MV-4-11 (cell line): ENCODE measurements at regions not wholly inside any gene's neighbourhood (a gene's known extent, or its start where the extent isn't known, plus 50 kb on each side); places are given as distances from the start of the nearest gene placed in this dataset.
"Not testable (repeated sequence)": the region's sequence is repeated elsewhere in the genome, so short reads cannot be mapped to it uniquely, and the experiment has no call there.

Experiments
- DNase-seq: peaks from one replicate; lab custom pipeline; 2025; lab: John Stamatoyannopoulos, UW

DNA sequence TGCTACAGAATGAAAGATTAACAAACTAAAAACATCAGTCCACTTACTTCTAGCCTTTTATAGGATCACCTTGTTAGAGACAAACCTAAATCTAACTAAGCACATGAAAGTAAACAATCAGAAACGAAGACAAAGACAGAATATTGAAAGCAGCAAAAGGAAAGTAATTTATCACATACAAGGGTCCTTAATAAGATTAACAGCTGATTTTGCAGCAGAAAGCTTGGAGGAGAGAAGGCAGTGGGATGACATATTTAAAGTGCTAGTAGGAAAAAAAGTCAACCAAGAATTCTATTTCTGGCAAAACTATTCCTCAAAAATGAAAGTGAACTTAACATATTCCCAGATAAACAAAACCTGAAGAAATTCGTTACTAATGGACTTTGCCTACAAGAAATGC is 286.4 kb downstream of the RWDD3 start:
- DNase-seq, result no peak

DNA sequence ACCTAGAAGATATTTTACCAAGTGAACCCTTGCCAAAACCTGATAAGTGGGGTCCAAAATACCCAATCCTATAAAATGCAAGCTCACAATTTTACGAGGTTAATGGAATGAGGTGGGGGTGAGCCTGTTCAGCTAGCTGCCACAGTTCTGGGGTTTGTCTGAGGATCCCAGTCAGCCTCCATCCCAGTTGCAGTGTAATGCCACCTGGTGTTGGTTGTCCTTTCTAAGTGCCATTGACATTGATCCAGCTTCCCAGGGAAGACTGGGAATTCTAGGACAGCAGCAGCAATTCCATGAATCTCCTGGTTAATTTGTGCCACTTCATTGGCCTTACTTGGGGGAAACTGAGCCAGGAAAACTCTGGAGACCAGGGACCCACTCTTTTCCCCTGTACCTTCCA is 298.3 kb downstream of the RWDD3 start:
- DNase-seq, result no peak

GRCh38 chr1:95534985-95535384 is 301.0 kb downstream of the RWDD3 start:
- DNase-seq, result no peak

DNA sequence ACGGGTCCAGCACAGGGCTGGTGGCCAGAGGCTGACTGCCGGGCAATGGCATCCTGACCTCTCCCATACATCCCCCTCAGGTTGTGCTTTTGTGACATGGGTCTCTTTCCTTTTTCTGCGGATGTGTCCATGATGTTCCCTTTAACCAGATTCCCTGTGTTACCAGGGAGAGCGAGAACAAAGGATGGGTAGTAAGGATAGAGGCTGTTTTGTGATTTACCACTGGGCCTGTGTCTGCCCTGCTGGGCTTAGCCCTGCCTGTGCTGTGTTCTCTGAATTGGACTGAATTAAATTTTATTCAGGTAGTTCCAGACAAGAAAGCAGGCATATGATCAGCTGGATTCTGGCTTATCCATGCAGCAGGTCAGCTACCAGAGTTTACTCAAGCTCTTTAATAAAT is 301.6 kb downstream of the RWDD3 start:
- no peak for DNase-seq

- DNase-seq, result no peak
These were observed 302.5 kb downstream of the RWDD3 start for GRCh38 chr1:95536501-95536900.

GRCh38 chr1:95537176-95537575 is 303.2 kb downstream of the RWDD3 start:
- DNase-seq, result no peak

GRCh38 chr1:95538242-95538641 is 304.2 kb downstream of the RWDD3 start:
- not testable (repeated sequence) for DNase-seq

DNA sequence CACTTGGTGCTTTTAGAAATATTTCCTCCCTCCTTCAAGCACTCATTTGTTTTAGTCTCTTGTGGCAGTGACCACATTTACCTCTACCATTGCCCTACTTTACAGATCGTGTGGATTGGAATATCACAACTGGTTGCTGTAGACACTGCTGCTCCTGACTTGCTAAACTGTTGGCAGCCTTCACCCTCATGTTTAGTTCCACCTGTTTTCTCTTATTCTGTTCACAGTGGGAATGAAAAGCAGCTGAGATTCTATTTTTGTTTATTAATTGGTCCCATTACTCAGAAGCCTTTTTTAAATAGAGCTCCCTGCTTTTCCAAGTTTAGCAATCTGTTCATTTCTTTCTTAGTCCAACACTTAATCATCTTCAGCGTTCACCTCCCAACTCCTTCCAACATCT is 308.9 kb downstream of the RWDD3 start:
- no peak for DNase-seq

GRCh38 chr1:95547005-95547404 is 313.0 kb downstream of the RWDD3 start:
- no peak for DNase-seq

DNA sequence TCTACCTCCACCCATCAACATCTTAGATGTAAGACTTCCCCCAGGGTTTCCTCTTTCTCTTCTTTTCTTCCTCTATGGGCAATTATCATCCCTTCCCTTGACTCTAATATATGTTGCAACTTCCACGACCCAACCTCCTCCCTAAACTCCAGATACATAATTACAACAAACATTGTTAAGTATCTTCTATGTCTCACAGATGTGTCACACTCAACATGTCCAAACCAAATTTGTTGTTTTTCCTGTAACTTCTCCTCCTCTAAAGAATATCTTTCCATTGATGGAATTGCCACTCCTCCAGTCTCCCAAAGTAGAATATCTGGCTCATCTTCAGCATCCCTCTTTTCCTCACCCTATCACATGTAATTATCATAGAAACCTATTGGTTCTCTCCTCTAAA is 314.2 kb downstream of the RWDD3 start:
- DNase-seq, result no peak

- no peak for DNase-seq
These were observed 317.2 kb downstream of the RWDD3 start for GRCh38 chr1:95551201-95551600.

DNA sequence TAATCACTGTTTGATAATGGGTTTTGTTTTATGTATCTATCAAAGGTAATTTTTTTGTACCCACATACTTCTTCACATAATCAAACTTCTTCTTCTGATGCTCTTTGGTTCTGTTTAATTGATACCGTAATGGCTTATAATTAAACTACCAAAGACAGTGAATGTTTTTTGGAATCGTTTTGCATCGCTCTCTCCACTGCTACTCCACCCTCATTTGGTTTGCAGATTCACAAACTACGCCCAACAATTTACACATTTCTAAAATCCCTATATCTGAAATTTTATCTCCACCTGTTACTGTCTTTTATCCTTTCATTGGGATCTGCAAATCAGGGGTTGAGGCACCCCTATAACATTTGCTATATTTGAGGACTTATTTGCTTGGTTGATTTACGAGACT is 319.6 kb downstream of the RWDD3 start:
- DNase-seq, result no peak

- no peak for DNase-seq
These were observed 320.4 kb downstream of the RWDD3 start for GRCh38 chr1:95554408-95554807.

DNA sequence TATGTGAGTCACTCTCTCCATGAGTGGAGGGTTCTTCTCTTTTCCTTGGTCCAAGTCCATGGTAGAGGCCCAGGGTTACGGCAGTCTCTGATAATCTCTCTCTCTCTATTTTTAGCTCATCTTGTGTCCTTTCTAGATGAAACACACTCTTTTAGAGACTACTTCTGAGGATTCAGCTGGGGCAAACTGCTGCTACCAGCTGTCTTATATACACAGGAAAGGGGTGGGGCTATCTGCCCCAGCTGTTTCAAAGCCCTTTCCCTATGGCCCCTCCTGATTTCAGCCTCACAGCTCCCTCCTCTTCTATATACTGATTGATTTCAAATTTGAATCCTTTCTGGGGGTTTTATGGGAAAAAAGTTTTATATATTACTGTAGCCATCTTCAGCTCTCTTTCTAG is 324.8 kb downstream of the RWDD3 start:
- DNase-seq, result no peak

- no peak for DNase-seq
These were observed 327.3 kb downstream of the RWDD3 start for GRCh38 chr1:95561346-95561745.

- no peak for DNase-seq
These were observed 328.2 kb downstream of the RWDD3 start for GRCh38 chr1:95562230-95562629.

- DNase-seq, result no peak
These were observed 338.0 kb downstream of the RWDD3 start for GRCh38 chr1:95572002-95572401.

DNA sequence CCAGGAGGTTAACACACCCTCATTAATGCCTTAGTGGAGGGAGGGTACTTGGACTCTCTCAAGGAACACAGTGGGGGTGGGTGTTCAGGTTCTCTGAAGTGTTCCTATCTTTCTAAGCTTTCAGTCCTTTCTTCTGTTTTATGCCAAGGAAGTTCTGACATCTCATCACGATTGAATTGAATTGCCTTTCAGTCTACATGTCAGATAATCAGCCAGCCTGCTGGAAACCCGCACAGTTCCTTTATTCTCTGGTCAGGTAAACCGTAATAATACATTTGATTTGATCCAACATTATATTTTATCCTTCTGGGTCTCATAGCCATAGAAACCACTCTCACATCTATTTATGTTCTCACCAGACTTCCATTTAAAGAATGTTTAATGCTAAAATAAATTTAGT is 339.0 kb downstream of the RWDD3 start:
- no peak for DNase-seq

- DNase-seq, result no peak
These were observed 341.3 kb downstream of the RWDD3 start for GRCh38 chr1:95575291-95575690.

DNA sequence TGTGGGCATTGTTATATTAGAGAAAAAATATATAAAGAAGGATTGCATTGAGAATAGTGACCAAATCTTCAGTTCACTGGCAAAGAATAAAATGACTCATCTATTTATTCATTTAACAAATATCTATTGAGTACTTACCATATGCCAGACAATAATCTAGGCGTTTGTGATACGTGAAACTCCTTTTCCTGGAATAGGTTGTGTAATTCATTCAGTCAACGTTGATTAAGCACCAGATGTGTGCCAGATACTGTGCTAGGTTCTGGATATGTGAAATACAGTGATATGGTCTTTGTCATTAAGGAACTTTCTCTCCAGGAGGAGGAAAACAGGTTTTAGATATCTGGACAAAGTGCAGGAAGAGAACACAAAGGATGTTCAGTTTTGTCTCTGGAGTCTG is 344.5 kb downstream of the RWDD3 start:
- no peak for DNase-seq

DNA sequence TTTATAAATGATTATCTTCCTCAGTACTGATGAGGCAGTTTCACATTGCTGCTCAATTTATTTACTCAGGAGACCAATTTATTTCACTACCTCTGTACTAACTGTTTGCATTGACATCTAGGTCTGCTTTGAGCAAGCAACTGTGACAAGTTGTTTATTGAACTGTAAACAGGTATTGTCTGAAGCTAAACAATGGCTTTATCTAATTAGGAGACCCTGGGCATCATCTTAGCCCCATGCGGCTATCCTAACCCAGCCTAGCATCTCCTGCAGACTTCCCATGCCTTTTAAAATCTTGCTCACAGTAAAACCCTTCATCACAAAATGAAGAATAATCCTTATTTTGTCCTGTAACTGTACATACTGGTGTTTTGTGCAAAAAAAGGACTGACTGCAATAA is 348.2 kb downstream of the RWDD3 start:
- DNase-seq, result no peak

GRCh38 chr1:95582746-95583145 is 348.7 kb downstream of the RWDD3 start:
- no peak for DNase-seq

DNA sequence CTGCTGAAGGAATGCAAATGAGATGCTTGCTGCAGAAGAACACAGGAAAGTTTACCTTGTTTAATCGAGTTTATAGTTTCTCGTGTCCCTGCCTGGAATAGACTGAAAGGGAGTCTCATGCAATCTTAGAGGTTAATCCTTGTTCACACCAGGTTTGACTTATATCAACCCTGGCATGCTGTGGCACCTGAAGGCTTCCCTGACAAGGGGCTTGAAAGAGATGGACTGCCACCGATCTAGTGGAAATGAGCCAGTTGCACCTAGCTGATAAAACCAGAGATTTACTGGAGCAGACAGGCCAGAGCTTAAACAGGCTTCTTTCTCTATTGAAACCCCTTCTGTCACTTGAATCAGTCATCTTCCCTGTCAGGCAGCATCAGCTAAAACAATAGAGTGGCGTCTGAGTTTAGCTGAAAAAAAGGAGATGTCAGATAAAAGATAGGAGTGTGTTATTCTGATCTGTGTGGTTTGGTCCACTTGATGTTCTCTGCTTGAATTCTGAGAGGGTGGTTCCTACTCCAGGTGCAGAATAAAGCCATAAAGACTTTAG is 349.7 kb downstream of the RWDD3 start:
- no peak for DNase-seq

DNA sequence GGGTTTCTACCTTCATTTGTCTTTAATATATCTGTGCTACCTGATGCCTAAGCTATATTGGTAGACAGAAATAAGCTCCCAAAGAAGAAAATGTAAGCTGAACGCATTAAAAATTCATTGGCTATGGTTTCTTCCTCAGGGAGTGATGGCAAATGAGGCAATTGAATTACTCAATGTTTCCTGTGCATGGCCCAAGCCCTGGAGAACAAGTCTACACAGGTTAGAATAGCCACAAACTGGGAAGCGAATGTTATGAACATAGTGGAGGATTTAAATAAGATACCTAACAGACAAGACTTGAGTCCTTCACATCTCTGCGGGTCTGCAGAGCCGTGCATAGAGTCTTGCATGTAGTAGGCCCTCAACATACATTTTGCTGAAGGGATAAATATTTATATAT is 350.3 kb downstream of the RWDD3 start:
- no peak for DNase-seq

GRCh38 chr1:95604771-95605170 is 370.8 kb downstream of the RWDD3 start:
- no peak for DNase-seq
